SK-N-SH (cell line): ENCODE measurements at regions not wholly inside any gene's neighbourhood (a gene's known extent, or its start where the extent isn't known, plus 50 kb on each side); places are given as distances from the start of the nearest gene placed in this dataset.

ENCODE experiments used
- CTCF ChIA-PET: fragments of 300-600, 350-600 bp; formaldehyde crosslinking; extraction: SDS; loops from one replicate; lab custom pipeline; 2021; lab: Yijun Ruan, JAX
- POLR2A ChIA-PET: fragments of 350-600 bp; sonication (Branson Sonifier 250); formaldehyde crosslinking; extraction: SDS; loops from one replicate; lab custom pipeline; 2020; ENCODE audit warnings: antibody characterized with exemption, inconsistent platforms; lab: Yijun Ruan, JAX
- DNase-seq: peaks from one replicate; pipeline ENCODE4 v3.0.0; 2012
- H2AFZ ChIP-seq: fragments of 200-600 bp; sonication (generic); 2 replicates; pipeline ENCODE4 v1.8.1; 2016; ENCODE audit warnings: antibody characterized with exemption, mild to moderate bottlenecking, low read depth
- H3F3A ChIP-seq: fragments of 200-600 bp; sonication (generic); replicated peaks from 2 replicates; pipeline ENCODE3; 2016; ENCODE audit warnings: antibody characterized with exemption, mild to moderate bottlenecking; ENCODE audit not compliant: insufficient read depth
- H3K27ac ChIP-seq, 2 experiments: fragments of 200-500 bp in 1 of 2; fragments of 200-600 bp in 1 of 2; sonication (Bioruptor generic) in 1 of 2; sonication (generic), shearing (Covaris generic) in 1 of 2; 2 replicates each; pipeline versions ENCODE4 v1.5.1 to v1.6.1; 2014 to 2016; ENCODE audit warnings: low read depth in 2 of 2, inconsistent platforms in 1 of 2, low read length in 1 of 2, mild to moderate bottlenecking in 1 of 2, mixed read lengths in 1 of 2
- H3K27me3 ChIP-seq: fragments of 200-600 bp; sonication (generic), shearing (Covaris generic); 2 replicates; pipeline ENCODE4 v1.6.1; 2016; ENCODE audit warnings: mixed run types; ENCODE audit not compliant: insufficient read depth
- H3K36me3 ChIP-seq, 2 experiments: fragments of 200-500 bp in 1 of 2; fragments of 200-600 bp in 1 of 2; sonication (Bioruptor generic) in 1 of 2; sonication (generic) in 1 of 2; replicated peaks in 1 of 2; 2 replicates each; pipeline versions ENCODE3 to v1.5.1; 2014 to 2016; ENCODE audit warnings: low read length in 1 of 2, mild to moderate bottlenecking in 1 of 2; ENCODE audit not compliant: insufficient read depth in 2 of 2, control insufficient read depth in 1 of 2
- H3K4me1 ChIP-seq, 2 experiments: fragments of 200-500 bp in 1 of 2; fragments of 200-600 bp in 1 of 2; sonication (Bioruptor generic) in 1 of 2; sonication (generic), shearing (Covaris generic) in 1 of 2; 2 replicates each; pipeline versions ENCODE4 v1.5.1 to v1.6.1; 2014 to 2016; ENCODE audit warnings: low read depth in 1 of 2, low read length in 1 of 2, mixed run types in 1 of 2; ENCODE audit not compliant: insufficient read depth in 2 of 2, control insufficient read depth in 1 of 2
- H3K4me2 ChIP-seq: fragments of 200-600 bp; sonication (generic), shearing (Covaris generic); 2 replicates; pipeline ENCODE4 v1.6.1; 2017; ENCODE audit warnings: mixed run types
- H3K4me3 ChIP-seq, 2 experiments: fragments of 200-500 bp in 1 of 2; fragments of 200-600 bp in 1 of 2; sonication (Bioruptor generic) in 1 of 2; sonication (generic), shearing (Covaris generic) in 1 of 2; 2 replicates each; pipeline versions ENCODE4 v1.5.1 to v1.8.1; 2014 to 2016; ENCODE audit warnings: low read depth in 2 of 2, inconsistent platforms in 1 of 2, low read length in 1 of 2, mild to moderate bottlenecking in 1 of 2, mixed read lengths in 1 of 2, moderate library complexity in 1 of 2
- H3K79me2 ChIP-seq: fragments of 200-600 bp; sonication (generic); 2 replicates; pipeline ENCODE4 v1.8.1; 2017; ENCODE audit warnings: mild to moderate bottlenecking; ENCODE audit not compliant: insufficient read depth
- H3K9ac ChIP-seq: fragments of 200-600 bp; sonication (generic); 2 replicates; pipeline ENCODE4 v1.6.1; 2017; ENCODE audit warnings: mixed run types
- H3K9me2 ChIP-seq: fragments of 200-600 bp; sonication (generic); 2 replicates; pipeline ENCODE4 v1.6.1; 2017; ENCODE audit warnings: mixed run types
- H3K9me3 ChIP-seq: fragments of 200-600 bp; sonication (generic); 2 replicates; pipeline ENCODE4 v1.6.1; 2017; ENCODE audit warnings: mixed run types, mild to moderate bottlenecking, moderate library complexity
- H4K20me1 ChIP-seq: fragments of 200-600 bp; sonication (generic); 2 replicates; pipeline ENCODE4 v1.6.1; 2017; ENCODE audit warnings: mild to moderate bottlenecking, mixed run types; ENCODE audit not compliant: insufficient read depth
- ELF1 ChIP-seq: IDR thresholded peaks from 2 replicates; pipeline ENCODE4 v1.4.0; 2012
- EP300 ChIP-seq, 2 experiments: IDR thresholded peaks; 2 replicates each; pipeline versions ENCODE4 v1.4.0 to v1.6.1; 2012; ENCODE audit warnings: borderline replicate concordance in 1 of 2, low read depth in 1 of 2, low read length in 1 of 2
- FOSL2 ChIP-seq: IDR thresholded peaks from 2 replicates; pipeline ENCODE4 v1.4.0; 2012; ENCODE audit warnings: low read depth, mild to moderate bottlenecking, moderate library complexity, borderline replicate concordance
- GATA2 ChIP-seq: sonication (generic); formaldehyde crosslinking; IDR thresholded peaks from 2 replicates; pipeline ENCODE4 v1.5.0; 2020; ENCODE audit warnings: mild to moderate bottlenecking, missing genetic modification reagents
- JUND ChIP-seq: IDR thresholded peaks from 2 replicates; pipeline ENCODE4 v1.4.0; 2012
- MEF2A ChIP-seq: IDR thresholded peaks from 2 replicates; pipeline ENCODE4 v1.4.0; 2012; ENCODE audit warnings: low read depth, borderline replicate concordance
- MXI1 ChIP-seq: IDR thresholded peaks from 2 replicates; pipeline ENCODE4 v1.6.1; 2012; ENCODE audit warnings: mild to moderate bottlenecking, low read depth, low read length, improper control_type of control experiment
- NFIC ChIP-seq: IDR thresholded peaks from 2 replicates; pipeline ENCODE4 v1.4.0; 2012; ENCODE audit warnings: borderline replicate concordance
- NRF1 ChIP-seq: IDR thresholded peaks from 2 replicates; pipeline ENCODE4 v1.6.1; 2012; ENCODE audit warnings: low read depth, mild to moderate bottlenecking, low read length
- POLR2AphosphoS5 ChIP-seq: IDR thresholded peaks from 2 replicates; pipeline ENCODE4 v1.6.1; 2012; ENCODE audit warnings: low read depth, low read length
- RCOR1 ChIP-seq: fragments of 150-350 bp; IDR thresholded peaks from 2 replicates; pipeline ENCODE4 v1.6.1; 2017; ENCODE audit warnings: antibody characterized with exemption, low read length
- RXRA ChIP-seq: IDR thresholded peaks from 2 replicates; pipeline ENCODE4 v1.4.0; 2012; ENCODE audit warnings: low read depth, mild to moderate bottlenecking, borderline replicate concordance
- SIN3A ChIP-seq: IDR thresholded peaks from 2 replicates; pipeline ENCODE4 v1.6.1; 2012; ENCODE audit warnings: low read depth, mild to moderate bottlenecking, low read length, moderate library complexity, borderline replicate concordance
- SMC3 ChIP-seq: IDR thresholded peaks from 2 replicates; pipeline ENCODE4 v1.6.1; 2012; ENCODE audit warnings: low read depth, low read length, improper control_type of control experiment
- TAF1 ChIP-seq: IDR thresholded peaks from 2 replicates; pipeline ENCODE4 v1.6.1; 2012; ENCODE audit warnings: low read depth, mild to moderate bottlenecking, low read length, moderate library complexity, borderline replicate concordance
- TCF12 ChIP-seq: IDR thresholded peaks from 2 replicates; pipeline ENCODE4 v1.4.0; 2012
- TEAD4 ChIP-seq: IDR thresholded peaks from 2 replicates; pipeline ENCODE4 v1.4.0; 2012; ENCODE audit warnings: mild to moderate bottlenecking, borderline replicate concordance; ENCODE audit not compliant: insufficient read depth
- WGBS: methylation state at CpG from one replicate; pipeline ENCODE4 v1.1.6; 2017; ENCODE audit warnings: low lambda C conversion rate; 5-methylcytosine and 5-hydroxymethylcytosine counted together
- TF ChIP-seq, protein P1 (sequence below): fragments of 200-600 bp; sonication (generic); IDR thresholded peaks from 2 replicates; pipeline ENCODE4 v1.6.1; 2017; ENCODE audit warnings: antibody characterized with exemption, mild to moderate bottlenecking, moderate library complexity
- TF ChIP-seq, protein P2 (sequence below): IDR thresholded peaks from 2 replicates; pipeline ENCODE4 v1.4.0; 2012; ENCODE audit warnings: low read depth, borderline replicate concordance

DNA sequence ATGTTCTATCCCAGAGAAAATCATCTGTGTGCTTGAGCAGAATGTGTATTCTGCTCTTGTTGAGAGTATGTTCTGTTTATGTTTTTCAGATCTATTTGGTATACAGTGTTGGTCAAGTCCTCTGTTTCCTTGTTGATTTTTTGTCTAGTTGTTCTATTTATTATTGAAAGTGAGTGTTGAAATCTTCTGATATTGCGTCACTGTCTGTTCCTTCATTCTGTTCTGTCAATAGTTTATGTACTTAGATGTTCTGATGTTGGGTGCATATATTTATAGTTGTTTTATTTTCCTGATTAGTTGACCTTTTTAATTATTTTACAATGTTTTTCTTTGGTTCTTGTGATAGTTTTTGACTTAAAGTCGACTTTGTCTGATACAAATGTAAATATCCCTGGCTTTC lies 458.7 kb upstream of the HSF2 start:
- 48% methylated on average over 2 of the region's 2 CpGs for WGBS

DNA sequence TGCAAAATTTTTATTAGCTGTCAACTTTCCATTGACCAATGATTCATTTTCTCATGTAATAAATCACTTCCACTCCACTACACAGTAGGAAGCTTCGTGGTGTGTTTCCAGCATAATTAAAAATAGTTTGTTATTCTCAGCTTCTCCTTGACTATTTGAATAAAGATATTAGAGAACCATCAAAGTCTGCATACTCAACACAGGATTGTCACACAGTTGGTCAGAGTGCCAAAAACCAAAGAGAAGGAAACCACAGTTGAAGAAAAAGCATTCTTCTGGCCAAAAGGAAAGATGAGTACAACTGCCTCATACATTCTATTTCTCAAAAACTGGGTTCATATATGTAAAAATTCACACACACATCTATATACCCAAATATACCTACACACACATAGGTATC lies 455.1 kb upstream of the HSF2 start:
- H3F3A ChIP-seq = no peaks in the 10 kb centered on the region
- TF ChIP-seq GATA2 (CRISPR knock-in tag) = no peak
- no peak for TF ChIP-seq FOSL2
- no peak for TF ChIP-seq NRF1
- no peak for TF ChIP-seq TAF1
- TF ChIP-seq, protein P1, sequence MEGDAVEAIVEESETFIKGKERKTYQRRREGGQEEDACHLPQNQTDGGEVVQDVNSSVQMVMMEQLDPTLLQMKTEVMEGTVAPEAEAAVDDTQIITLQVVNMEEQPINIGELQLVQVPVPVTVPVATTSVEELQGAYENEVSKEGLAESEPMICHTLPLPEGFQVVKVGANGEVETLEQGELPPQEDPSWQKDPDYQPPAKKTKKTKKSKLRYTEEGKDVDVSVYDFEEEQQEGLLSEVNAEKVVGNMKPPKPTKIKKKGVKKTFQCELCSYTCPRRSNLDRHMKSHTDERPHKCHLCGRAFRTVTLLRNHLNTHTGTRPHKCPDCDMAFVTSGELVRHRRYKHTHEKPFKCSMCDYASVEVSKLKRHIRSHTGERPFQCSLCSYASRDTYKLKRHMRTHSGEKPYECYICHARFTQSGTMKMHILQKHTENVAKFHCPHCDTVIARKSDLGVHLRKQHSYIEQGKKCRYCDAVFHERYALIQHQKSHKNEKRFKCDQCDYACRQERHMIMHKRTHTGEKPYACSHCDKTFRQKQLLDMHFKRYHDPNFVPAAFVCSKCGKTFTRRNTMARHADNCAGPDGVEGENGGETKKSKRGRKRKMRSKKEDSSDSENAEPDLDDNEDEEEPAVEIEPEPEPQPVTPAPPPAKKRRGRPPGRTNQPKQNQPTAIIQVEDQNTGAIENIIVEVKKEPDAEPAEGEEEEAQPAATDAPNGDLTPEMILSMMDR = no peak
- TF ChIP-seq RXRA = no peak
- TF ChIP-seq MXI1 = no peak
- no peak for TF ChIP-seq POLR2AphosphoS5
- TF ChIP-seq, protein P2, sequence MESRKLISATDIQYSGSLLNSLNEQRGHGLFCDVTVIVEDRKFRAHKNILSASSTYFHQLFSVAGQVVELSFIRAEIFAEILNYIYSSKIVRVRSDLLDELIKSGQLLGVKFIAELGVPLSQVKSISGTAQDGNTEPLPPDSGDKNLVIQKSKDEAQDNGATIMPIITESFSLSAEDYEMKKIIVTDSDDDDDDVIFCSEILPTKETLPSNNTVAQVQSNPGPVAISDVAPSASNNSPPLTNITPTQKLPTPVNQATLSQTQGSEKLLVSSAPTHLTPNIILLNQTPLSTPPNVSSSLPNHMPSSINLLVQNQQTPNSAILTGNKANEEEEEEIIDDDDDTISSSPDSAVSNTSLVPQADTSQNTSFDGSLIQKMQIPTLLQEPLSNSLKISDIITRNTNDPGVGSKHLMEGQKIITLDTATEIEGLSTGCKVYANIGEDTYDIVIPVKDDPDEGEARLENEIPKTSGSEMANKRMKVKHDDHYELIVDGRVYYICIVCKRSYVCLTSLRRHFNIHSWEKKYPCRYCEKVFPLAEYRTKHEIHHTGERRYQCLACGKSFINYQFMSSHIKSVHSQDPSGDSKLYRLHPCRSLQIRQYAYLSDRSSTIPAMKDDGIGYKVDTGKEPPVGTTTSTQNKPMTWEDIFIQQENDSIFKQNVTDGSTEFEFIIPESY = no peak
- no peak for TF ChIP-seq TCF12

More for the DNA sequence above, 458.7 kb upstream of the HSF2 start:
- TF ChIP-seq MEF2A = no peak
- TF ChIP-seq, protein P2 = no peak
- TF ChIP-seq POLR2AphosphoS5 = no peak
- no peak for TF ChIP-seq ELF1
- no peak for TF ChIP-seq JUND
- no peak for TF ChIP-seq SIN3A
- no peak for TF ChIP-seq EP300 (IDR thresholded peaks at IDR 0.05; ENCODE audit: borderline replicate concordance in 1 of 2, low read depth in 1 of 2, low read length in 1 of 2)
- no peak for TF ChIP-seq TCF12
- no peak for TF ChIP-seq SMC3
- TF ChIP-seq RXRA = no peak
- no peak for TF ChIP-seq FOSL2
- TF ChIP-seq, protein P1 = no peak
- no peak for TF ChIP-seq TEAD4
- TF ChIP-seq GATA2 (CRISPR knock-in tag) = no peak
- no peak for TF ChIP-seq RCOR1
- TF ChIP-seq NFIC = no peak
- H2AFZ ChIP-seq = no peak overlapping the region
- H3K9me3 ChIP-seq = peaks cover 11% of the 10 kb centered on the region
- H3K4me2 ChIP-seq = no peak overlapping the region
- H4K20me1 ChIP-seq = no peaks in the 10 kb centered on the region
- no peaks in the 10 kb centered on the region for H3F3A ChIP-seq
- CTCF ChIA-PET = no interaction called here
- H3K9me2 ChIP-seq = no peaks in the 10 kb centered on the region
- DNase-seq = no peak
- H3K27ac ChIP-seq = no peak overlapping the region
- peaks cover 0 to 6% of the 10 kb centered on the region in 2 experiments for H3K36me3 ChIP-seq
- H3K9ac ChIP-seq = no peak overlapping the region
- H3K4me3 ChIP-seq = no peak overlapping the region
- H3K27me3 ChIP-seq = no peaks in the 10 kb centered on the region
- H3K4me1 ChIP-seq = no peaks in the 10 kb centered on the region
- POLR2A ChIA-PET = no interaction called here
- no peaks in the 10 kb centered on the region for H3K79me2 ChIP-seq

More for the DNA sequence above, 455.1 kb upstream of the HSF2 start:
- Histone ChIP-seq H3K9me3 (peaks cover 6% of the 10 kb centered on the region; the same call in 1 of the 2 replicates), H3K9ac (no peak overlapping the region), H4K20me1 (no peaks in the 10 kb centered on the region), H3K9me2 (no peaks in the 10 kb centered on the region), H3K4me1 (no peaks in the 10 kb centered on the region), H2AFZ (0 out of 2 replicates have a peak overlapping the region, but pooled peaks have one; percentile 23), H3K79me2 (no peaks in the 10 kb centered on the region), H3K4me3 (no peak overlapping the region), H3K36me3 (peaks cover 0 to 6% of the 10 kb centered on the region in 2 experiments), H3K27ac (no peak overlapping the region), H3K4me2 (no peak overlapping the region), H3K27me3 (no peaks in the 10 kb centered on the region)
- DNase-seq = no peak
- CTCF ChIA-PET = no interaction called here
- WGBS = 10% methylated on average over 1 of the region's 1 CpG
- POLR2A ChIA-PET = no interaction called here
